ENCODE measurements at regions not wholly inside any gene's neighbourhood (a gene's known extent, or its start where the extent isn't known, plus 50 kb on each side); places are given as distances from the start of the nearest gene placed in this dataset.

GRCh38 chr11:109000531-109000930 lies 335.7 kb downstream of the DDX10 start:
- Histone ChIP-seq H3K4me2 (no peak overlapping the region), H3F3A (replicated peaks; ENCODE audit: insufficient read depth) (peaks cover 8% of the 10 kb centered on the region), H3K27ac (ENCODE audit: low read depth in 2 of 2, low read length in 1 of 2) (no peak overlapping the region), H4K20me1 (ENCODE audit: insufficient read depth) (no peaks in the 10 kb centered on the region), H3K9ac (no peak overlapping the region), H3K27me3 (ENCODE audit: insufficient read depth) (no peaks in the 10 kb centered on the region), H3K9me3 (peaks cover 4% of the 10 kb centered on the region; the same call in 1 of the 2 replicates), H2AFZ (ENCODE audit: low read depth) (no peak overlapping the region), H3K36me3 (replicated peaks in 1 of 2; ENCODE audit: control insufficient read depth in 1 of 2, insufficient read depth in 2 of 2, low read length in 1 of 2) (no peaks in the 10 kb centered on the region), H3K9me2 (no peaks in the 10 kb centered on the region), H3K4me3 (ENCODE audit: low read depth in 2 of 2, low read length in 1 of 2) (no peak overlapping the region), H3K79me2 (ENCODE audit: insufficient read depth) (no peaks in the 10 kb centered on the region), H3K4me1 (ENCODE audit: control insufficient read depth in 1 of 2, insufficient read depth in 2 of 2, low read depth in 1 of 2, low read length in 1 of 2) (no peaks in the 10 kb centered on the region)
- TF ChIP-seq ELF1 (IDR thresholded peaks at IDR 0.05) = no peak
- no peak for TF ChIP-seq JUND (IDR thresholded peaks at IDR 0.05)
- no peak for TF ChIP-seq EP300 (IDR thresholded peaks at IDR 0.05; ENCODE audit: borderline replicate concordance in 1 of 2, low read depth in 1 of 2, low read length in 1 of 2)
- TF ChIP-seq TEAD4 (IDR thresholded peaks at IDR 0.05; ENCODE audit: borderline replicate concordance, insufficient read depth) = no peak
- no peak for TF ChIP-seq GABPA (IDR thresholded peaks at IDR 0.05; ENCODE audit: low read depth)
- no peak for TF ChIP-seq POLR2AphosphoS5 (IDR thresholded peaks at IDR 0.05; ENCODE audit: low read depth, low read length)
- no peak for TF ChIP-seq RXRA (IDR thresholded peaks at IDR 0.05; ENCODE audit: borderline replicate concordance, low read depth)
- ChIA-PET CTCF (no interaction called here), POLR2A (no interaction called here)
- 57% methylated on average over 1 of the region's 1 CpG for WGBS (ENCODE audit: low lambda C conversion rate)
- no peak for DNase-seq

GRCh38 chr11:109001585-109001984 lies 336.7 kb downstream of the DDX10 start:
- no peaks in the 10 kb centered on the region for H4K20me1 ChIP-seq (ENCODE audit: insufficient read depth)
- no peaks in the 10 kb centered on the region for H3K27me3 ChIP-seq (ENCODE audit: insufficient read depth)
- H3F3A ChIP-seq (replicated peaks; ENCODE audit: insufficient read depth) = peaks cover 8% of the 10 kb centered on the region
- no peaks in the 10 kb centered on the region for H3K9me2 ChIP-seq
- ChIA-PET CTCF (no interaction called here), POLR2A (no interaction called here)
- no peaks in the 10 kb centered on the region for H3K36me3 ChIP-seq (replicated peaks in 1 of 2; ENCODE audit: control insufficient read depth in 1 of 2, insufficient read depth in 2 of 2, low read length in 1 of 2)
- H3K4me3 ChIP-seq (ENCODE audit: low read depth in 2 of 2, low read length in 1 of 2) = no peak overlapping the region
- no peak for DNase-seq
- H3K79me2 ChIP-seq (ENCODE audit: insufficient read depth) = no peaks in the 10 kb centered on the region
- H3K9ac ChIP-seq = no peak overlapping the region
- H3K9me3 ChIP-seq = no peaks in the 10 kb centered on the region
- H3K4me1 ChIP-seq (ENCODE audit: control insufficient read depth in 1 of 2, insufficient read depth in 2 of 2, low read depth in 1 of 2, low read length in 1 of 2) = no peaks in the 10 kb centered on the region
- H2AFZ ChIP-seq (ENCODE audit: low read depth) = no peak overlapping the region
- H3K4me2 ChIP-seq = no peak overlapping the region
- H3K27ac ChIP-seq (ENCODE audit: low read depth in 2 of 2, low read length in 1 of 2) = no peak overlapping the region
- TF ChIP-seq MXI1 (IDR thresholded peaks at IDR 0.05; ENCODE audit: low read depth, low read length) = no peak
- no peak for TF ChIP-seq PBX3 (IDR thresholded peaks at IDR 0.05)
- no peak for TF ChIP-seq USF2 (IDR thresholded peaks at IDR 0.05; ENCODE audit: borderline replicate concordance, low read depth, low read length)
- no peak for TF ChIP-seq MAX (IDR thresholded peaks at IDR 0.05; ENCODE audit: low read depth)
- TF ChIP-seq GATA2 (CRISPR knock-in tag; IDR thresholded peaks at IDR 0.05) = no peak
- no peak for TF ChIP-seq RXRA (IDR thresholded peaks at IDR 0.05; ENCODE audit: borderline replicate concordance, low read depth)
- TF ChIP-seq POLR2AphosphoS5 (IDR thresholded peaks at IDR 0.05; ENCODE audit: low read depth, low read length) = no peak

Data from SK-N-SH (cell line).